ENCODE measurements at regions not wholly inside any gene's neighbourhood (a gene's known extent, or its start where the extent isn't known, plus 50 kb on each side); places are given as distances from the start of the nearest gene placed in this dataset.
A peak's percentile ranks its signal among the peaks of the same experiment; 100 is the strongest.

DNA sequence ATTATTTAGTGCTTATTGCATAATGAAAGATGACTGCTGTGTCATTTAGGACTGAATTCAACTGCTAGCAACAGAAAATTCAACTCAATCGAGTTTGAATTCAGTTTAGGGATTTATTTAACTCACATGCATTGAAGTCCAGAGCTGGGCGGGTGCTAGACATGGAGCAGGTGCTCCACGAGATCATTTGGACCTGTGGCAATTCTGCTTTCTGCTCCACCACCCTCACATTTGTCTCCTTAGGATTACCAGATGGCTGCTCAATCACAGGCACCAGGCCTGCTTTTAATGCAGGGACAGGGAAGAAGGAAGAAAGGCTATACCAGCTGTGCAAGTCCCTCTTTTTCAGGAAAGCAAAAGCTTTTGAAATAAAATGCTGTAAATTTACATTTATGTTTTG, 572.9 kb upstream of the SLC8A1 start:
- Histone ChIP-seq H3K4me3 (ENCODE audit: low read length) (no peak overlapping the region), H3K9ac (ENCODE audit: low read length) (no peak overlapping the region), H3K79me2 (ENCODE audit: low read length) (no peaks in the 10 kb centered on the region), H4K20me1 (ENCODE audit: insufficient read depth, low read length) (no peaks in the 10 kb centered on the region), H3K27me3 (ENCODE audit: low read depth, low read length) (no peaks in the 10 kb centered on the region), H3K27ac (ENCODE audit: low read length) (no peak overlapping the region), H2AFZ (ENCODE audit: low read depth, low read length) (no peak overlapping the region), H3K36me3 (replicated peaks; ENCODE audit: low read depth, low read length) (no peaks in the 10 kb centered on the region), H3K4me2 (ENCODE audit: low read length) (no peak overlapping the region), H3K9me3 (ENCODE audit: insufficient read depth, low read length) (no peaks in the 10 kb centered on the region), H3K4me1 (ENCODE audit: low read length) (peaks cover 49% of the 10 kb centered on the region)
- TF ChIP-seq EZH2phosphoT487 (IDR thresholded peaks at IDR 0.05; ENCODE audit: low read depth) = no peak
- TF ChIP-seq, protein P1, sequence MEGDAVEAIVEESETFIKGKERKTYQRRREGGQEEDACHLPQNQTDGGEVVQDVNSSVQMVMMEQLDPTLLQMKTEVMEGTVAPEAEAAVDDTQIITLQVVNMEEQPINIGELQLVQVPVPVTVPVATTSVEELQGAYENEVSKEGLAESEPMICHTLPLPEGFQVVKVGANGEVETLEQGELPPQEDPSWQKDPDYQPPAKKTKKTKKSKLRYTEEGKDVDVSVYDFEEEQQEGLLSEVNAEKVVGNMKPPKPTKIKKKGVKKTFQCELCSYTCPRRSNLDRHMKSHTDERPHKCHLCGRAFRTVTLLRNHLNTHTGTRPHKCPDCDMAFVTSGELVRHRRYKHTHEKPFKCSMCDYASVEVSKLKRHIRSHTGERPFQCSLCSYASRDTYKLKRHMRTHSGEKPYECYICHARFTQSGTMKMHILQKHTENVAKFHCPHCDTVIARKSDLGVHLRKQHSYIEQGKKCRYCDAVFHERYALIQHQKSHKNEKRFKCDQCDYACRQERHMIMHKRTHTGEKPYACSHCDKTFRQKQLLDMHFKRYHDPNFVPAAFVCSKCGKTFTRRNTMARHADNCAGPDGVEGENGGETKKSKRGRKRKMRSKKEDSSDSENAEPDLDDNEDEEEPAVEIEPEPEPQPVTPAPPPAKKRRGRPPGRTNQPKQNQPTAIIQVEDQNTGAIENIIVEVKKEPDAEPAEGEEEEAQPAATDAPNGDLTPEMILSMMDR (IDR thresholded peaks at IDR 0.05; ENCODE audit: low read depth, low read length) = no peak

DNA sequence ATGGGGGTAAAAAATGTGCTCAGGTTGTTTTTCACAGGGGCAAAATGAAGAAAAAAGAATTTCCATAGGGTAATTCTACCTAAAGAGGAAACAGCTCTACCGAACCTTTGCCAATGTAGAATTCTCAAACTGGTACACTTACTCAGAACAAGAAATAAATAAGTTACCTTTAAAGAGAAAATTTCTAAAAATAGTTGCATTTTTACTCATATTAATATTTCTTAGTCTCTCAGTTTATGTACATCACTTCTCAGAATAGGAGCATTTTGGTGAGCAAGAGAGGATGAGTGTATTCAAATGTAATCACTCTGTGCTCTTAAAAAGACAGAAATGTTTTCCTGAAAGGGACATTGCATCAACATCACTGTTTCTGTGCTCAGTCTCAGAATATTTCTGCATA, 574.7 kb upstream of the SLC8A1 start:
- peak; percentile 49; the same call in 1 of the 2 replicates for TF ChIP-seq EZH2phosphoT487 (IDR thresholded peaks at IDR 0.05; ENCODE audit: low read depth)
- TF ChIP-seq, protein P1 (IDR thresholded peaks at IDR 0.05; ENCODE audit: low read depth, low read length) = no peak
- no peak overlapping the region for H2AFZ ChIP-seq (ENCODE audit: low read depth, low read length)
- H3K9ac ChIP-seq (ENCODE audit: low read length) = peak overlapping the region; percentile 38; the same call in 1 of the 2 replicates
- peak overlapping the region; percentile 81 for H3K27ac ChIP-seq (ENCODE audit: low read length)
- H3K9me3 ChIP-seq (ENCODE audit: insufficient read depth, low read length) = no peaks in the 10 kb centered on the region
- H3K27me3 ChIP-seq (ENCODE audit: low read depth, low read length) = no peaks in the 10 kb centered on the region
- H3K4me3 ChIP-seq (ENCODE audit: low read length) = peak overlapping the region; percentile 60
- no peaks in the 10 kb centered on the region for H3K79me2 ChIP-seq (ENCODE audit: low read length)
- H3K4me1 ChIP-seq (ENCODE audit: low read length) = peaks cover 49% of the 10 kb centered on the region
- H3K4me2 ChIP-seq (ENCODE audit: low read length) = peak overlapping the region; percentile 65
- H3K36me3 ChIP-seq (replicated peaks; ENCODE audit: low read depth, low read length) = peaks cover 4% of the 10 kb centered on the region
- no peaks in the 10 kb centered on the region for H4K20me1 ChIP-seq (ENCODE audit: insufficient read depth, low read length)

DNA sequence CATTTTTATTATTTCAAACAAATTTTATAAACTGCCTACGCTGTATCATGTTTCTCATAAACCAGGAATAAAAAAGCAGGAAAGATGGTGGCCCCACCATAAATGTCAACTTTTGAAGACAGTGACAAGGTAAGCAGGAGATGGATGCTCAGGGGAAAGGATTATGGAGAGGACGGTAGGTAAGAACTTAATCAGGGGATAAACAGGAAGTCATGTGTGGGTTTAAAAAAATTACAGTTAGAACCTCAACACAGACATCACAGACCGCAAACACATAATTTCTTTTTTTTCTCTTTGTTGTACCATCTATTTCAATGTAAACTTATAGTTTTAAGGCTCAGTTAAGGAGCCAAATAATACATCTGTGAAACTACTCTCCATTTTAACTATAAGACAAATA, 575.2 kb upstream of the SLC8A1 start:
- H3K27me3 ChIP-seq (ENCODE audit: low read depth, low read length) = no peaks in the 10 kb centered on the region
- TF ChIP-seq, protein P1 (IDR thresholded peaks at IDR 0.05; ENCODE audit: low read depth, low read length) = no peak
- no peak for TF ChIP-seq EZH2phosphoT487 (IDR thresholded peaks at IDR 0.05; ENCODE audit: low read depth)
- peaks cover 51% of the 10 kb centered on the region for H3K4me1 ChIP-seq (ENCODE audit: low read length)
- no peaks in the 10 kb centered on the region for H3K9me3 ChIP-seq (ENCODE audit: insufficient read depth, low read length)
- peaks cover 4% of the 10 kb centered on the region for H3K36me3 ChIP-seq (replicated peaks; ENCODE audit: low read depth, low read length)
- peak overlapping the region; percentile 81 for H3K27ac ChIP-seq (ENCODE audit: low read length)
- H3K9ac ChIP-seq (ENCODE audit: low read length) = peak overlapping the region; percentile 26; the same call in 1 of the 2 replicates
- H3K4me2 ChIP-seq (ENCODE audit: low read length) = peak overlapping the region; percentile 65
- H3K79me2 ChIP-seq (ENCODE audit: low read length) = no peaks in the 10 kb centered on the region
- no peak overlapping the region for H2AFZ ChIP-seq (ENCODE audit: low read depth, low read length)
- H3K4me3 ChIP-seq (ENCODE audit: low read length) = peak overlapping the region; percentile 60
- no peaks in the 10 kb centered on the region for H4K20me1 ChIP-seq (ENCODE audit: insufficient read depth, low read length)

DNA sequence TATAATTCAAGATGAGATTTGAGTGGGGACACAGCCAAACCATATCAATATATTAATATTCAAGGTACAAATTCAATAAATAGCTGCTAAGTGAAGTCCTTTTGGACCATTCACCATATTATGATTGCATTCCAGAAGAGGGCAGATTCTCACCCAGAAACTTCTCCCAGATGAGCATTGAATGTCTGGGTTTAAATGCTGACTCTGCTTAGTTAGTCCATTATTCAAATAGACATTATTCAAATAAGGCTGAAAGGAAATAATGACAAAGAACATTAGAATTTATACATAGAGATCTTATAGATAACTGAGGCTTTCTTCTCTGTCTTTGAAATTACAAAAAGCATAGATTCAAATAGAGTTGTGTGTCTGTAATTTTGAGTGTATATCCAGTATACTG, 579.4 kb upstream of the SLC8A1 start:
- Histone ChIP-seq H3K27ac (ENCODE audit: low read length) (no peak overlapping the region), H4K20me1 (ENCODE audit: insufficient read depth, low read length) (no peaks in the 10 kb centered on the region), H3K27me3 (ENCODE audit: low read depth, low read length) (no peaks in the 10 kb centered on the region), H2AFZ (ENCODE audit: low read depth, low read length) (no peak overlapping the region), H3K4me2 (ENCODE audit: low read length) (no peak overlapping the region), H3K4me1 (ENCODE audit: low read length) (peaks cover 12% of the 10 kb centered on the region), H3K36me3 (replicated peaks; ENCODE audit: low read depth, low read length) (peaks cover 4% of the 10 kb centered on the region), H3K9ac (ENCODE audit: low read length) (no peak overlapping the region), H3K9me3 (ENCODE audit: insufficient read depth, low read length) (no peaks in the 10 kb centered on the region), H3K4me3 (ENCODE audit: low read length) (no peak overlapping the region), H3K79me2 (ENCODE audit: low read length) (no peaks in the 10 kb centered on the region)
- TF ChIP-seq, protein P1 (IDR thresholded peaks at IDR 0.05; ENCODE audit: low read depth, low read length) = no peak
- no peak for TF ChIP-seq EZH2phosphoT487 (IDR thresholded peaks at IDR 0.05; ENCODE audit: low read depth)
